Neural progenitor cell (in vitro differentiated cells): ENCODE measurements at regions not wholly inside any gene's neighbourhood (a gene's known extent, or its start where the extent isn't known, plus 50 kb on each side); places are given as distances from the start of the nearest gene placed in this dataset.

Source experiments
- CTCF ChIP-seq: fragments of 200-600 bp; sonication (generic); IDR thresholded peaks from 2 replicates; pipeline ENCODE4 v1.5.1; 2017; ENCODE audit warnings: antibody characterized with exemption, mild to moderate bottlenecking
- EZH2 ChIP-seq: fragments of 200-600 bp; sonication (generic); IDR thresholded peaks from 2 replicates; pipeline ENCODE4 v1.6.1; 2017; ENCODE audit warnings: antibody characterized with exemption, mild to moderate bottlenecking, moderate library complexity
- EZH2phosphoT487 ChIP-seq: fragments of 200-600 bp; sonication (generic); IDR thresholded peaks from 2 replicates; pipeline ENCODE4 v1.6.1; 2017; ENCODE audit warnings: antibody characterized with exemption

- no peak for TF ChIP-seq CTCF
- TF ChIP-seq EZH2: no peak
- no peak for TF ChIP-seq EZH2phosphoT487
Measured at GRCh38 chr5:54739371-54739770, 221.8 kb downstream of the SNX18 start.
